HepG2 (cell line): ENCODE measurements at regions not wholly inside any gene's neighbourhood (a gene's known extent, or its start where the extent isn't known, plus 50 kb on each side); places are given as distances from the start of the nearest gene placed in this dataset.

Source experiments
- ATAC-seq: fragments of 200-7000 bp; cut with Tn5 transposase; 3 replicates; pipeline ENCODE4 v1.9.1; 2020; ENCODE audit warnings: mild to moderate bottlenecking, moderate library complexity
- BruUV-seq: library from RNA; stranded (reverse); fragments of 400-500 nt; replicated peaks from 2 replicates; lab custom pipeline; 2021; lab: Mats Ljungman, UMichigan
- CTCF ChIA-PET: fragments of 300-600 bp; formaldehyde crosslinking; extraction: SDS; loops from one replicate; lab custom pipeline; 2021; ENCODE audit warnings: low total read pairs, inconsistent platforms, low intra/inter-chr PET ratio; lab: Yijun Ruan, JAX
- POLR2A ChIA-PET: fragments of 350-600 bp; sonication (Branson Sonifier 250); formaldehyde crosslinking; loops from one replicate; lab custom pipeline; 2020; ENCODE audit warnings: antibody characterized with exemption, inconsistent platforms; lab: Yijun Ruan, JAX
- DNase-seq: peaks from one replicate; pipeline ENCODE4 v3.0.0-alpha.2; 2015; ENCODE audit warnings: low spot score
- FAIRE-seq: peaks from 3 replicates; lab custom pipeline; 2011; peaks lifted over from hg19 to GRCh38; lab: Jason Lieb, UNC
- H2AFZ ChIP-seq: one replicate; pipeline ENCODE4 v1.6.1; 2011; ENCODE audit warnings: low read length, inconsistent platforms
- H3K27ac ChIP-seq: fragments of 300-600 bp; 3 replicates; pipeline ENCODE4 v1.8.0; 2011; ENCODE audit warnings: mixed run types, mild to moderate bottlenecking, mixed read lengths, low read length, inconsistent platforms; ENCODE audit not compliant: insufficient read depth; ENCODE audit errors: extremely low read length
- H3K27me3 ChIP-seq, 2 experiments: fragments of 200-600 bp in 1 of 2; 2 replicates in 1 of 2; 3 replicates in 1 of 2; pipeline versions ENCODE4 v1.6.0 to v1.8.0; 2011; ENCODE audit warnings: low read length in 2 of 2, mild to moderate bottlenecking in 2 of 2, moderate library complexity in 2 of 2, inconsistent platforms in 1 of 2; ENCODE audit not compliant: insufficient read depth in 2 of 2, control insufficient read depth in 1 of 2
- H3K36me3 ChIP-seq, 2 experiments: fragments of 200-600 bp in 1 of 2; replicated peaks in 1 of 2; 2 replicates in 1 of 2; 3 replicates in 1 of 2; pipeline versions ENCODE4 v1.5.1 to v1.8.0; 2011; ENCODE audit warnings: low read length in 2 of 2, inconsistent platforms in 1 of 2; ENCODE audit not compliant: insufficient read depth in 2 of 2, control insufficient read depth in 1 of 2
- H3K4me1 ChIP-seq: 2 replicates; pipeline ENCODE4 v1.5.1; 2012; ENCODE audit warnings: low read length, inconsistent platforms; ENCODE audit not compliant: insufficient read depth
- H3K4me2 ChIP-seq: 2 replicates; pipeline ENCODE4 v1.6.0; 2011; ENCODE audit warnings: low read depth, low read length, inconsistent platforms
- H3K4me3 ChIP-seq, 3 experiments: fragments of 200-600 bp in 1 of 3; sonication (generic), shearing (Covaris generic) in 1 of 3; replicated peaks in 1 of 3; 2 replicates each; pipeline ENCODE4 v1.5.1; 2011 to 2016; ENCODE audit warnings: low read length in 3 of 3, inconsistent platforms in 2 of 3, low read depth in 2 of 3, mild to moderate bottlenecking in 2 of 3, control low read depth in 1 of 3, mixed read lengths in 1 of 3; ENCODE audit not compliant: insufficient read depth in 1 of 3
- H3K79me2 ChIP-seq: one replicate; pipeline ENCODE4 v1.6.1; 2011; ENCODE audit warnings: low read length, inconsistent platforms; ENCODE audit not compliant: insufficient read depth
- H3K9ac ChIP-seq: 2 replicates; pipeline ENCODE4 v1.6.0; 2011; ENCODE audit warnings: mild to moderate bottlenecking, low read depth, low read length, inconsistent platforms; ENCODE audit not compliant: insufficient read depth
- H3K9me3 ChIP-seq: 2 replicates; pipeline ENCODE4 v1.5.1; 2012; ENCODE audit warnings: mild to moderate bottlenecking, low read length
- H4K20me1 ChIP-seq: 2 replicates; pipeline ENCODE4 v1.6.0; 2011; ENCODE audit warnings: inconsistent platforms, mild to moderate bottlenecking, low read length, moderate library complexity; ENCODE audit not compliant: insufficient read depth
- ATF7 ChIP-seq, 2 experiments: fragments of 450-650 bp in 1 of 2; sonication (generic) in 1 of 2; formaldehyde crosslinking in 1 of 2; IDR thresholded peaks; 2 replicates each; pipeline versions ENCODE4 v1.4.0 to v1.6.1; 2016 to 2020; ENCODE audit warnings: antibody characterized with exemption in 1 of 2, mild to moderate bottlenecking in 1 of 2, missing genetic modification reagents in 1 of 2
- CTCF ChIP-seq: sonication (generic); formaldehyde crosslinking; IDR thresholded peaks from 2 replicates; pipeline ENCODE4 v1.5.0; 2020; ENCODE audit warnings: mild to moderate bottlenecking, missing genetic modification reagents, moderate library complexity
- STAG1 ChIP-seq: sonication (generic); formaldehyde crosslinking; IDR thresholded peaks from 2 replicates; pipeline ENCODE4 v1.4.0; 2020; ENCODE audit warnings: missing genetic modification reagents
- TCF7L2 ChIP-seq: IDR thresholded peaks from 2 replicates; pipeline ENCODE4 v1.6.1; 2011; ENCODE audit warnings: mild to moderate bottlenecking, low read depth, low read length, moderate library complexity
- ZNF17 ChIP-seq: sonication (generic); formaldehyde crosslinking; IDR thresholded peaks from 2 replicates; pipeline ENCODE4 v1.5.0; 2020; ENCODE audit warnings: mild to moderate bottlenecking, missing genetic modification reagents
- WGBS: methylation state at CpG from one replicate; pipeline ENCODE4 v1.1.6; 2017; ENCODE audit warnings: low lambda C conversion rate; 5-methylcytosine and 5-hydroxymethylcytosine counted together
- in situ Hi-C: cut with HindIII; loops from 2 replicates; pipeline ENCODE4 v1.10.0; 2017; ENCODE audit warnings: low pct_unique_long_range_greater_than_20kb; ENCODE audit not compliant: extremely low pct_ligation_motif_present
- intact Hi-C: fragments of 100-400 bp; cut with micrococcal nuclease; formaldehyde crosslinking; loops from one replicate; pipeline ENCODE4 v1.10.0; 2022; ENCODE audit not compliant: unreplicated experiment

- CTCF ChIA-PET: no interaction called here
These were observed 53.9 kb upstream of the KIAA1210 start for GRCh38 chrX:119181491-119181890.

GRCh38 chrX:119186194-119186593 is 49.9 kb upstream of the PGRMC1 start:
- FAIRE-seq: no peak
- WGBS: 76% methylated on average over 6 of the region's 6 CpGs

More at GRCh38 chrX:119181491-119181890, 53.9 kb upstream of the KIAA1210 start:
- no peaks in the 10 kb centered on the region for H3K36me3 ChIP-seq
- no peaks in the 10 kb centered on the region for H4K20me1 ChIP-seq
- no TSS peak for BruUV-seq
- no peak overlapping the region for H2AFZ ChIP-seq
- in situ Hi-C loops (no loop called here), intact Hi-C loops (loop anchor here (1.0 kb wide), 1 partner anchor 63 kb away; no protein-coding TSS in a partner anchor)
- TF ChIP-seq TCF7L2 (no peak), CTCF (CRISPR knock-in tag) (peak; percentile 32), STAG1 (peak; percentile 38)
- WGBS: 0% methylated on average over 1 of the region's 2 CpGs
- FAIRE-seq (no peak), ATAC-seq (peak; percentile 85), DNase-seq (peak; percentile 12)
- H3K27ac ChIP-seq: no peak overlapping the region
- no peak overlapping the region for H3K4me2 ChIP-seq
- no peak overlapping the region for H3K9ac ChIP-seq
- H3K27me3 ChIP-seq: no peaks in the 10 kb centered on the region
- POLR2A ChIA-PET: no interaction called here
- H3K4me1 ChIP-seq: peaks cover 2% of the 10 kb centered on the region; the same call in 1 of the 2 replicates
- H3K9me3 ChIP-seq: no peaks in the 10 kb centered on the region
- no peak overlapping the region for H3K4me3 ChIP-seq
- no peaks in the 10 kb centered on the region for H3K79me2 ChIP-seq

More at GRCh38 chrX:119186194-119186593, 49.9 kb upstream of the PGRMC1 start:
- Histone ChIP-seq H3K79me2 (no peaks in the 10 kb centered on the region), H3K4me2 (peak overlapping the region; percentile 61; the same call in 1 of the 2 replicates), H3K27me3 (no peaks in the 10 kb centered on the region), H3K4me3 (no peak overlapping the region), H3K27ac (no peak overlapping the region), H3K36me3 (no peaks in the 10 kb centered on the region), H3K9me3 (no peaks in the 10 kb centered on the region), H4K20me1 (no peaks in the 10 kb centered on the region), H3K9ac (no peak overlapping the region), H3K4me1 (peaks cover 12% of the 10 kb centered on the region; the same call in 1 of the 2 replicates), H2AFZ (no peak overlapping the region)
- TF ChIP-seq ATF7 (IDR thresholded peaks at IDR 0.05): peak; percentile 53
- no peak for TF ChIP-seq ATF7 (CRISPR knock-in tag; IDR thresholded peaks at IDR 0.05)
- no peak for TF ChIP-seq ZNF17 (CRISPR knock-in tag)
- in situ Hi-C loops: no loop called here
- intact Hi-C loops: no loop called here
- POLR2A ChIA-PET: no interaction called here
- BruUV-seq: no TSS peak
- no peak for ATAC-seq
- DNase-seq: no peak
- CTCF ChIA-PET: no interaction called here
